Hematopoietic multipotent progenitor cell treated with erythropoietin and hydrocortisone succinate and interleukin-3 and kit ligand, for 17 days (in vitro differentiated cells): ENCODE measurements at regions not wholly inside any gene's neighbourhood (a gene's known extent, or its start where the extent isn't known, plus 50 kb on each side); places are given as distances from the start of the nearest gene placed in this dataset.
"Not testable (repeated sequence)": the region's sequence is repeated elsewhere in the genome, so short reads cannot be mapped to it uniquely, and the experiment has no call there.

ENCODE experiments used
- DNase-seq: peaks from one replicate; pipeline ENCODE4 v3.0.0-alpha.2; 2015; ENCODE audit warnings: low spot score

DNA sequence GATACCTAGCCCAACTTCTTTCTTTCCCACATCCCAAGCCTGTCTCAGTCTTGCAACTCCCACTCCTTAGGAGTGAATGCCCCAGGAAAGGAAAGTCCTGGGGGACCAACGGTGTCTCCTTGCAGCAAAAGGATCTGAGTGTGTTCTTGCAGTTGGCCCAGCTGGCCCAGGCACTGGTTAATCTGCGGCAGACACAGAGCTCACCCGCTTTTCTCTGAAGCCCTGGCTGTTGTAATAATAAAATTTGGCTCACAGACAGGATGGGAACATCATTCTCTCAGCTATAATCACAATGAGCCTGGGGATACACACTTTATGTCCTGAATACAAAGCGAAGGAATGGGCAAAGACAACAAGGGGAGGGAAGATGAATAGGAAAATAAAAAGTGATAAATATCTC, 185.6 kb upstream of the ADRA1D start:
- no peak for DNase-seq

DNA sequence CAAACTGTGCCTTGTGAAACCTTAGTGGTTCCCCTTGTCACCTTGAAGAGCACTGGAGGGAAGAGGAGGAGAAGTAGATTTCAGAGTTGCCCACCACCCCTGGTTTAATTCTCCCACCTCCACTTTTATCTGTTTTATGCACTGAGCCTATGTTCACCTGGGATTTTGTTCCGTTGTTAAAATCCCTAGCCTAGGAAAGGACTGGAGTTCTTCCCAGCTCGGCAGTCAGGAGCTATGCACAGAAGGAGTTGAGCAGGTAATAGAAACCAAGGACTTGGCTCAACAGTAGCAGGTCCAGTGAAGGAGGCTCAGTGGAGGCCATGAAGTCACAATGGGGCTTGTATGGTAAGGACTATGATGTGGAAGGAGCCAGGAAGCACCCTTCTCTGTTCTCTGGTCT, 182.4 kb upstream of the ADRA1D start:
- DNase-seq = no peak

DNA sequence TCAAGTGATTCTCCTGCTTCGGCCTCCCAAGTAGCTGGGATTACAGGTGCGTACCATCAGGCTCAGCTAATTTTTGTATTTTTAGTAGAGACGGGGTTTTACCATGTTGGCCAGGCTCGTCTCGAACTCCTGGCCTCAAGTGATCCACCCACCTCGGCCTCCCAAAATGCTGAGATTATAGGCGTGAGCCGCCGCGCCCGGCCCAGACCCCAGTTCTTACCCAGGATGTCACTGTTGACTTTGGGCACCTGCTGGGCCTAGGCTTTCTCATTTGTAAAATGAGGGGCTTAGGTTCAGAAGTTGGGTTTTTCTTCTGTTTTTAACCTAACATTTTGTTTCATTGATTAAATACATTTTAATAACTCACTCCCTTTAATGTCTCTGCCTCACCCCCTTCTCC, 181.7 kb upstream of the ADRA1D start:
- not testable (repeated sequence) for DNase-seq

DNA sequence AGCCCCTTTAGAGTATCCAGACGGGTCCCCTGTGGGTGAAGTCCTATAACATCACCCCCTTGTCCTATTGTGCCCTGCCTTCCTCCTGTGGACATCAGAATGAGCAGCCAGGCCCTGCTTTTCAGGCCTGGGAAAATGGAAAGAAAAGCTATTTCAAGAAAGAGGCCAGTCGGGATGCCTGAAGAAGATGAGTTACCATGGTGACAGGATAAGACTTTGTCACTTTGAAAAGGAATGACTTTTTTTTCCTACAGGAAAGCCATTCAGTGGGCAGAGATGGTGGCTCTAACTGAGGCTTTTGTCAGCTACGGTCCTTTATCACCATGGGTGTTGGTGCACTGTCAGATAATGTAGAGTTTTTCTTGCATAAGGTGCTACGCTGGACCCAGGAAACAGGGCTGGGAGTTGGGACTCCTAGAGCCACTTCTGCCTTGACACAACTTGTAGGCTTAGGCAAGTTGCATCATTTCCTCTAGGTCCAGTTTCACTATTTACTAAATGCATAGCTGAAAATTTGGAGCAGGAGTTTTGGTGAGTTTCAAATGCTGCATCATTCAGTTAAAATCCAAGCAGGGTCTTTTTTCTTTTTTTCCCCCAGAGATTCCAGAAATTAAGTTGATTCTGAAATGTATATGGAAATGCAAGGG, 179.0 kb upstream of the ADRA1D start:
- DNase-seq = no peak

DNA sequence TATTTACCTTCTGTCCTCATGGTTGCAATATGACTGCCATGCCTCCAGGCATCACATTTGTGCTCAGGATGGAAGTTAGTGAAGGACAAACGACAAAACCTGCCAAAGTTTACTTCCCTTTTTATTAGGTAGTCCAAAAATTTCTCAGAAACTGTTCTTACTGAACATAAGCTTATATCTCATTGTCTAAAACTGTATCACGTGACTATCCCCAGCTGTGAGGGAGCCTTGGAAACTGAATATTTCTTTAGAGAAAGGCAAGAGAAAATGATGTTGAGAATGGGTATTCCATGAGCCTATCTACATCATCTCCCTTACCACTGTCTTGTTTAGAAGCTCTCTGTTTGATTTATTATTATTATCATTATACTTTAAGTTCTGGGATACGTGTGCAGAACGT, 169.1 kb upstream of the ADRA1D start:
- no peak for DNase-seq

DNA sequence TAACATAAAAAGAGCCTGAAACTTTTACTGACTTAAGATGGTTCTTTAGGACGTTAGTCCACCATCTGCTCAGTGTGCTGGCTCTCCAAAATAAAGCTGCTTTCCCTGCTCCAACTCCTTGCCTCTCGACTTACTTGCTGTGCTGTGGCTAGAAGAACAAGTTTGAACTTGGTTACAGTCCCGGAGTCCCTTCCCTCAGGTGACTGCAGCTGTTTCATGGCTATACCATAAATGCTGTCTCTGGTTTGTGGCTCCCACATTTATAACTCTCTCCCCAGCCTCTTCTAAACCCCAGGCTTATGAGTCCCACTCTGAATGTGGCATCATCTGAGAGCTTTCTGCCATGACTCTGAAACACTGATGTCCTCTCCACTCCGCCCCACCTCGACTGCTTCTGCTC, 166.2 kb upstream of the ADRA1D start:
- DNase-seq = no peak

DNA sequence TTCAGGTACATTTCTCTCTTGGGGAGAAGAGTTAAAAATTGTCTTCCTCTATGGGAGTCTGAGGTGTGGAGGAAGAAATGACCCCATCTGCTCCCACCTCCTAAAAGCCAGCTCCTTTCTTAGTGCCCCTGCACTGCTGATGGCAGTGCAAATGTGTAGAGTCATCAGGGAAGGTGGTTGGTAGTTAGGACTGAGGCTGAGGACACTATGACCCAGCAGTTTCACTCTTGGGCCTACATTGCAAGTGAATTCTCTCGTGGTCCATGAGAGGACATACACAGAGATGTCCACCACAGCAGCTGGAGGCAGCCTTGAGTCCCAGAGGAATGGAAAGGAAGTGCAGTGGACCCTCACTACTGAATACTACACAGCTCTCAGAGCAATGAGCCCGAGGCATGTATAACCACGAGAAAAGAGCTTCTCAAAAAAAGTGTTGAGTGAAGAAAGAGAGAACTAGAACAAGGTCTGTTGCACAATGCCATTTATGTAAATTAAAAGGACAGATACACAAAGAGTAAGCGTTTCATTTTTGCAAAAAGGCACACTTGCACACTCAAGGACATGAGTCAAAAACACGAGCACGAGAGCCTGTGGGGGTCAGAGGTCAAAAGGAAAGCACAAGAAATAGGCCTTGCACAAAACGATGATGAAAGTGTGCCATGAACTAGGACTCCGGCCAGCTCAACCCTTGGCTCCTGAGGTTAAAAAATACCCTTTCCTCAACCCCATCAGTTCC, 164.4 kb upstream of the ADRA1D start:
- DNase-seq = no peak

DNA sequence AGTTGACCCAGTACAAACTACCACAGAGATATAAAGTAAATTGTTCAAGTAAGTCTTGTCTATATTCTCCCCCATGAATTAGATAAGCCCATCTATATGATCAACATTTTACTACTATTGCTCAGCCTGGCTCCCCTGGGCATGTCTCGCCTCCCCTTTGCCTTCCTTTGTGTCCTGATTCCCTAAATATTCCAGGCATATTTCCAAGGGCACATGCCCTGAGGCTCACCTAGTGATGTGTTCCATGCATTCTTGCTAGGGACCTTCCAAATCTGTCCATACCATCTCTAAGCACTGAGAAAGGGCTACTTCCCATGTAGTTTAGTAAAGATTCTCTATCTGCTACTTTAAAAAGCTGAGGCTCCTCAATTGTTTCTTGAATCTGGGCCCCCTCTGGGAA, 163.1 kb upstream of the ADRA1D start:
- DNase-seq = no peak

DNA sequence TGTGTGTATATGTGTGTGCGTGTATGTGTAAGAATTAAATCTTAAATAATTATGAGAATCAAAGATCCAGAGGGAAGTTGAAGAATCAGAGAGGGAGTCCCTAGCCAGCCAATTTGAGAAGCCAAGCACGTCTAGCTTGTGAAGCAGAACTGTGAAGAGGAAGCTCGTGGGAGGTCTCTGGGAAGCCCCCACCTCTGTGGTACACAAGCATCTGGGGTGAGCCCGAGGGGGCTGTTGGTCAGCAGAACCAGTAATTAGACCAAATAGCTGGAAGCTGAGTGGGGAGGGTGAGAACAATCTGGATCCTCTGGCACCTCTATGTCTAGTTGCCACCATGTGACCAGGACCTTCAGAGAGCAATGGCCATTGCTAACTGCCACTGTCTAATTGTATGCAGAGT, 162.7 kb upstream of the ADRA1D start:
- no peak for DNase-seq

DNA sequence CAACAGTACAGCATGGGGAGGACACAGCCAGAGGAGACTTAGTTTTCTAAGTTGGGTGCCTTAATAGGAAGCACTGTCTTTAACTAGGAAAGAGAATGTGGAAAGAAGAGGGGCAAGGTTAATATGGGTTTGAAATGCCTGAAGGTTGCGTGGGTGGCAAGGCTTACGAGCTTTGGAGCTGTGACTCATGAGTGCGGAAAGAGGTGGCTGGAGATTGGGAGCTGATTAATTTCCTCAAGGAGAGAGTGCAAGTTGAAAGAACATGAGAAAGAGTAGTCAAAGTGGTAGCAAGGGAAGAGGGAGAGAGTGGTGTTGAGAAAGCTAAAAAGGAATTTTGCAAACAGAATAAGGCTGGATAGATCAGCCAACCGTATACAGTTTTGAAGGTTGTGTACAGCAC, 157.5 kb upstream of the ADRA1D start:
- no peak for DNase-seq

DNA sequence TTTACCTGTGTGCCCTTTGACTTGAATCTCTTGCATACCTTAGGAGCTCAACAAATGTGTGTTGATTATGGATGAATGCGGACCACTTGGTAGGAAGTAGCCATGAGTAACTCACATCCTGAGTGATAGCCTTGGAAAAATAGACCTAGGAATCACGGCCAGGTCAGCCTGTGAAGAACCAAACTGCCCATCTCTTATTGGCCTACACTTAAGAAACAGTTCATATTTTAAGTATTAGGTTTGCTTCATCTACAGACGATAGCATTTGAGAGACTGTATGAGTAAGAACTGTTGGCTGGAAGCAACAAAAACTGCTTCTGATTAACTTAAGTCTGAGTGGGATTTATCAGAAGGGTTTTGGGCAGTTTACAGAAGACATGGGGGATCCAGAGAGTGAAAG, 152.5 kb upstream of the ADRA1D start:
- no peak for DNase-seq

DNA sequence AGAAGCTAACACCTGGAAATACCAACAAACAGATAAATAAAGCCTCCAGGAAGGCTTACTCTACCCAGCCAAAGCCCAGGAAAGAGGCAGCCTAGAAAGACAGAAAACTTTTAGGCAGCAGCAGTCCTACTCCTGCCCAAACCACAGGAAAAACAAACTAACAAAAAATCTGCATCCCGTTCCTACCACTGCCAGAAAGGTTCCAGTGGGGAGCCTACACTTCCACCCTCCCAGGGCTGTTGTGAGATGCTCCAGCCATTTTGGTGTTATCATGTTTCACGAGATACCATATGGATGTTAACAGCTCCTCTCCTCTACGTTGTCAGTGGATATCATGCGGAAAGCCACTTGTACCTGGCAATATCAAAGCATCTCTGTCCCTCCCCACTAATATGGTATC, 135.9 kb upstream of the ADRA1D start:
- DNase-seq = no peak

DNA sequence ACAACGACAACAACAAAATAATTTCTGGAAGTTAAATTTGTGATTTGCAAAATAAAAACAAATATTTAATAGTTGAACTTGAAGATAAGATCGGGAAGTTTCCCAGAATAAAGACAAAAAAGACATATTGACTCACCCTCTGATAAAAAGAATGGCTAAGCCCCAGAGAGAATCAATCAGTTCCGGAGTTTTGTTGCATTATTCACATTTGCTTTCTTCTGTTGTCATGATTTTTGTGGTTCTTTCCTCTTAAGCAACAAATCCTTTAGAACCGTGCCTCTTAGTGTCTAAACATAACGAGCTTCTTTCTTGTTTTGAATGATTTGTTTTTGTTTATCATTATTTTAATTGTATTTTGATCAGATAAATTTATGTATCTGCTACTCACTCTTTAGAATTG, 134.9 kb upstream of the ADRA1D start:
- DNase-seq = no peak

DNA sequence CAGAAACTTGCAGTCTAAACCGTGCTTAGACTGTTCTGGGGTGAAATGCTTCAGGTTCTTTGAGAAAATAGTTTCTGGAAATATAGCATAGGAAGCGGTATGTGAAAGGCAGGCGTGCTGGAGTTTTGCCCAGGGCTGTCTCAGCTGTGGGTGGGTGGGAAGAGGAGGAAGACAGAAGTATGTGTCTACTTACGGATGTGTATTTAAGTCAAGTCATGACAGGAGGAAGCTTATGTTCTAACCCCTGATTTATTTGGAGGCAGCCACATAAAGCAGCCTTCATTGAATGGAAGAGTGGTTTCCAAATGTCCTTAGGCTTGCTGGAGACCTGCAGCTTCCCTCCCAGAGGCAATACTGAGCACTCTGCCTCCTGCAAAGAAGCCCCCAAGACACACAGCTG, 126.8 kb upstream of the ADRA1D start:
- DNase-seq = no peak

DNA sequence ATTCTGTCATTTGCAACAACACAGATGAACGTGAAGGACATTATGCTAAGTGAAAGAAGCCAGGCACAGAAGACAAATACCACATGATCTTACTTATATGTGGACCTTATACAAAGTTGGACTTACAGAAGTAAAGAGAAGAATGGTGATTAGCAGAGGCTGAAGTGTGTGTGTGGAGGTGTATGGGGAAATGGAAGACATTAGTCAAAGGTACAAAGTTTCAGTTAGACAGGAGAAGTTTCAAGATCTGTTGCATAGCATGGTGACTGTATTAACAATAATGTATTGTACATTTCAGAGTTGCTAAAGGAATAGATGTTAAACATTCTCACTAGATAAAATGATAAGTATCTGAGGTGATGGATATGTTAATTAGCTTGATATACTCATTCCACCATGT, 124.4 kb upstream of the ADRA1D start:
- DNase-seq = no peak

DNA sequence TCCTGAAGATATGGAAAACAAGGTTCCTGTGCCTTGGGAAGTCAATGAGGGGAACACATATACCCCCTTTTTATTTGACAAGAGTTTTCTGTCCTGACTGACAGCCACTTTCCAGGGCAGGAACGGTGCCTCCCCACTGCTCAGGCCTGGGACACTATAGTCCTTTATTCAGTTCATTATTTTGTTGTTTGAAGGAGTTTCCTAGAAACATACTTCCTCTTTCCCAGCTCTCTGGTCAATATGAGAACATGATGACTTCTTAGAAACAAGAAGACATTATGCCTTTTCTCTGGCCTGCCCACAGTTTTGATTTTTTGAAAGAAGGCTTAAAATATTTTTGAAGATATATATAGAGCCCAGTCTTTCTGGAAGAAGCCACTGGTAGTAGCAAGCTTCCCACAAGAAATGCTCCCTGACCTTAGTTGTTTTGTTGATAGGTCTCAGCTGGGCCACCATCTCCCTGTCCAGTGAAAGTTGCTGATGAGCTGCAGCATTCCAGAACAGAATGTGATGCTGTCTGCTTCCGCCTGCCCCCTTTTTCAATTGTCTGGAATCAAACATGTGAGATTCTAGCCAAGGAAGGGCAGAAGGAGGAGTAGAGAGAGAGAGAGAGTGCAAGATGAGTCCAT, 122.7 kb upstream of the ADRA1D start:
- no peak for DNase-seq

DNA sequence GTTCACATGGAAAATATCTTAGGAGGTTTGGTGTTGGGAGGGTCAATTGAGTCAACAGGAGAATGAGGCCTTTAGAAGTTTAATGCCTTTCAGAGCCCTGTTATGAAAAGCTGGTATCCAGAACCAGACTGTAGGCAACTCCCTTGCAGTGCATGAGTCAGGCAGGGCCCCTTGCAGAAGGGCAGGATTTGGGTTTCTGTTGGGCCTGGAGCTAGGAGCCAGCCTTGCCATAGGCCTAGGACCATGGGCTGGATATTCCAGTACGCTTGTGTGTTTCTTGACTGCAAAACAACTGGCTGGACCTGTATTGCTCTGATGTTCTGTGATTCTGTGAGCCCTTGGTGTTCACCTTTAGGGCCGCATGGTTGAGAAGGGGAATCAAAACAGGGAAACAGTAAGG, 121.8 kb upstream of the ADRA1D start:
- no peak for DNase-seq

DNA sequence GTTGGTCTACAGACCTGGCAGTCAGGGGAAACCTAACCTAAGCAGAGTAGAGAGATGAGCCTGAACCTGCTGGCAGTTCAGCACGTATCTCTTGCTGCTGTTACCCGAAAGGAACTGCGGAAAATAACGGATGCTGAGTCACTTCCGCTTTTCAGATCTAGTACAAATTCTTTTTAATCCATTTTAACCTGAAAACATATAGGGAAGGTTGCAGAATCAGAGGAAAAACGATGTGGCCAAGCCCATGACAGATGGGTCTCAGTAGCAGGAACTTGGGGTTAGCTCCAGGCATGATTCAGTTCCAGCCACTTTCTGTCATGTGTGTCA, 120.7 kb upstream of the ADRA1D start:
- DNase-seq = no peak

DNA sequence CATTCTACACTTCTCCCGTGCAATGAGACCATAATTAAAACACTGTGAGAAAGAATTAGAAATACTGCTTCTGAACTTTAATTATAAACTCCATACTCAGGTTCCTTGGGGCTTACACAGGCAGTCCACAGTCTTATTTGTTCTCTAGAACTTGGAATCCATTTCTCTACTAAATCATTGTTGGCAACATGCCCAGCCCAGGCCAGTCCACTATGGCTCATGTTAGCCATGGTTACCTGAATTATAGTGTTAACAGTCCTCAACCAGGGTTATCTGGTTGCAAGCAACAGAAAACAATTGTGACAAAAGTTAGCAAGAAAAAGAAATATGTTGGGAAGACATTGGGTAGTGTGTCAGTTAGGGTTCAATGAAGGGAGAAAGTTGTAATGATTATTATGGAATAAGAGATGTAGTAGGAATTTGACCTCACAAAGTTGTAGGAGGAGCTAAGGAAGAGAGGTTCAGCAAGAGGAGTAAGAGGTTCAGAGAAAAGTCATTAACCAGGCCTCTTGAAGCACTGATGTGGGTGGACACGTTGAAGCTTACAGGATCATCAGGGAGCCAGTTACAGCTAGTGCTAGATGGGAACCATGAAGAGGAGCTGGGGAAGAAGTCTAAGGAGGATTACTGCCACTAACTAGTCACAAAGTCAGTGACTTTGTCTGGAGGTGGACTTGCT, 120.2 kb upstream of the ADRA1D start:
- no peak for DNase-seq

DNA sequence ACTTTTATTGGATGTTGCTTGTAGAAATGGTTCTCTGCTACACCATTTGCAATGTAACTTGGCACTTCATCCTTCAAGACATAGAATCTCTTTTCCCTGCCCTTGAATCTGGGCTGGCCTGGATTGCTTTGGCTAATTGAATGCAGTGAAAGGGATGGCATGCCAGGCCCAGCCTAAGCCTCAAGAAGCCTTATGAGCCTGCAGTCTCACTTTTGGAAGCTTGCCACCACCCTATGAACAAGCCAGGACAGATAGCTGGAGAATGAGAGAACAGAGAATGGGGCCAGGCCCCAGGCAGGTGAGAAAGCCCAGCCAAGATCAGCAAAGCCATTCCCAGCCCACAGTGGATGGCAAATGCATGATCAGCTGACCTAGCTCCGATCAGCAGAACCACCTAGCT, 117.0 kb upstream of the ADRA1D start:
- DNase-seq = no peak

DNA sequence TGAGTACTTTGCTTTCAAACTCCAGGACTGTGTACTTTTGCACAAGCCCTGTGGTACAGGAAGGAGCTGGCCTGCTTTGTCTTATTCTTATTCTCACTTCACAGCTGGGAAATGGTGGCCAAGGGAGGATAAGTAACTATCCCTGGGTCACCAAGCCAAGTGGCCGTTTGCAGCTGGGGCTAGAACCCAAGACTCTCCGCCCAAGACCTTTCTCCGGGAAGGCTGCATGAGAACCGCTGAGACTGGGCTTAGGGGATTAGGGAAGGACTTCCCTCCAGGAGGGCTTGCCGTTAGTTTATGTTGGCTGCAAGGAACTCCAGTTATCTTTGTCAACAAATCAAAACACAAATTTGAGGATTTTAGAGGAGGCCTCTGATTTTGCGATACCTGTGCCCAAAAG, 109.5 kb upstream of the ADRA1D start:
- no peak for DNase-seq

DNA sequence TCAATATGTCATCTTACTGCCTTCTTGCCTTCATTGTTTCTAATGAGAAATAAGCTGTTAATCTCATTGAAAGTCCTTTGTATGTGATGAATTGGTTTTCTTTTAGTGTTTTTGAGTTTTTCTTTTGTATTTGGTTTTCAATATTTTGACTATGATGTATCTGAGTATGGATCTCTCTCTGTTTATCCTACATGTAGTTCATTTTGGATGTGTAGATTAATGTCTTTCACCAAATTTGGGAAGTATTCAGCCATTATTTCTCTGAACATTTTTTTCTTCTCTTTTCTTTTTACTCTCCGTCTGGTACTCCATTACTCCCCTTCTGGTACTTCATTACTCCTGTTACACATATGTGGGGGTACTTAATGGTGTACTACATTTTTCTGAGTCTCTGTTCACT, 103.3 kb upstream of the ADRA1D start:
- DNase-seq = no peak

DNA sequence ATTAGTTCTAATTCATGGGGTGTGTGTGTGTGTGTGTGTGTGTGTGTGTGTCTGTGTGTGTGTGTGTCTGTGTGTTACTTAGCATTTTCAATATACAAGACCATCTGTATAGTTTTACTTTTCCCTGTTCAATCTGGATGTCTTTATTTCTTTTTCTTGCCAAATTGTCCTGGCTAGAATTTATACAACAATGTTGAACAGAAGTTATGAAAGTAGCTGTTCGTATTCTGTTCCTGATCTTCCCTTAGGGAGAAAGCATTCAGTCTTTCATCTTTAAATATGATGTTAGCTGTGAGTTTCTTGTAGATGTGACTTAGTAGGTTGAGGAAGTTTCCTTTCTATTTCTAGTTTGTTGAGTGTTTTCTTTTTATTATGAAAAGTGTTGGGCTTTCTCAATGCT, 101.0 kb upstream of the ADRA1D start:
- no peak for DNase-seq
